Transverse colon (tissue), 4 donors: ENCODE measurements at regions not wholly inside any gene's neighbourhood (a gene's known extent, or its start where the extent isn't known, plus 50 kb on each side); places are given as distances from the start of the nearest gene placed in this dataset.

ENCODE experiments used
- POLR2A ChIP-seq: fragments of 450-650 bp; IDR thresholded peaks from one replicate; pipeline ENCODE4 v1.6.1; 2016; ENCODE audit warnings: antibody characterized with exemption, mild to moderate bottlenecking, moderate library complexity
- POLR2AphosphoS5 ChIP-seq, 3 donors: sonication (generic); formaldehyde crosslinking; IDR thresholded peaks; one replicate each; pipeline ENCODE4 v1.6.1; 2016; ENCODE audit warnings: antibody characterized with exemption in 3 of 3
- TF ChIP-seq, protein P1 (sequence below), 5 experiments: fragments of 200-600 bp in 3 of 5; fragments of 450-650 bp in 2 of 5; sonication (generic) in 3 of 5; IDR thresholded peaks; 1 replicate in 2 of 5; 2 replicates in 3 of 5; pipeline ENCODE4 v1.5.1; 2016 to 2017; ENCODE audit warnings: antibody characterized with exemption in 5 of 5, inconsistent platforms in 3 of 5, mild to moderate bottlenecking in 2 of 5, moderate library complexity in 1 of 5

DNA sequence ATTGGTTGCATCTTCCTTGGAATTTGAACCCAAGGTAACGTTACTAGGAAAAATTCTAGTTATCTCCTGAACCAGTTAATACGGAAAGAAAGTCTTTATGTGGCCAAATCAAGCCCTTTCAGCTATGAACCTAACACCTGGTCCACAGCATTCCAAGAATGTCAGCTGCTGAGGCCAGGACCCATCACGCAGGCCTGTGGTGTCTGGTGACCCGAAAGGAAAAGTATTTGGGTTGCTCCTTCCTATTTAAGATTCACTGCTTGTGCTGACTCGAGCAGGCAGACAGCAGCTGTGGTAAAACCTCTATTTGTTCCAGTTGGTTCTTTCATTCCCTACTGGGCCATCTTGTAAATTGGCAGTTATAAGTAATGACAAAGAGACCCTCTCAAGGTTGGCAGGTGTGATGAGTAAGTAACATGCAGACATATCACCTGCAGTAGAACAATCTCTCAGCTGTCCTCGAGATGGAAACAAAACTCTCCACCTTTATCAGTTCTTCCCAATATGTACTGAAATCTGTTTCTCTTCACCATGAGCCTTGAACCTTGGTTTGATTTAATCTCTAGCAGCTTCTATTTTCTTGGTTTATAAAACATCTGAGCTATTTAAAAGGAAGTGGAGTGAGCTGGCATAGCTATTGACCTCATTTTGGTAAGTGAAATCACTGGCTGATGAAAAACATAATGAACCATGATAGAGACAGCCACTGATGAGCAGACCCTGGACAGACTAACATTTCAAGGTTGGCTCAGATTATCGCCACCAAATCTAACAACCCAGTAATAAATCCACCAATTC is 182.1 kb upstream of the SMIM31 start:
- TF ChIP-seq, protein P1, sequence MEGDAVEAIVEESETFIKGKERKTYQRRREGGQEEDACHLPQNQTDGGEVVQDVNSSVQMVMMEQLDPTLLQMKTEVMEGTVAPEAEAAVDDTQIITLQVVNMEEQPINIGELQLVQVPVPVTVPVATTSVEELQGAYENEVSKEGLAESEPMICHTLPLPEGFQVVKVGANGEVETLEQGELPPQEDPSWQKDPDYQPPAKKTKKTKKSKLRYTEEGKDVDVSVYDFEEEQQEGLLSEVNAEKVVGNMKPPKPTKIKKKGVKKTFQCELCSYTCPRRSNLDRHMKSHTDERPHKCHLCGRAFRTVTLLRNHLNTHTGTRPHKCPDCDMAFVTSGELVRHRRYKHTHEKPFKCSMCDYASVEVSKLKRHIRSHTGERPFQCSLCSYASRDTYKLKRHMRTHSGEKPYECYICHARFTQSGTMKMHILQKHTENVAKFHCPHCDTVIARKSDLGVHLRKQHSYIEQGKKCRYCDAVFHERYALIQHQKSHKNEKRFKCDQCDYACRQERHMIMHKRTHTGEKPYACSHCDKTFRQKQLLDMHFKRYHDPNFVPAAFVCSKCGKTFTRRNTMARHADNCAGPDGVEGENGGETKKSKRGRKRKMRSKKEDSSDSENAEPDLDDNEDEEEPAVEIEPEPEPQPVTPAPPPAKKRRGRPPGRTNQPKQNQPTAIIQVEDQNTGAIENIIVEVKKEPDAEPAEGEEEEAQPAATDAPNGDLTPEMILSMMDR (IDR thresholded peaks at IDR 0.05): no peak
- TF ChIP-seq POLR2A (no peak), POLR2AphosphoS5 (IDR thresholded peaks at IDR 0.05) (no peak)
